Limb (tissue), 2 donors: ENCODE measurements at regions not wholly inside any gene's neighbourhood (a gene's known extent, or its start where the extent isn't known, plus 50 kb on each side); places are given as distances from the start of the nearest gene placed in this dataset.
A peak's percentile ranks its signal among the peaks of the same experiment; 100 is the strongest.
"Not testable (repeated sequence)": the region's sequence is repeated elsewhere in the genome, so short reads cannot be mapped to it uniquely, and the experiment has no call there.

Source experiments
- DNase-seq, 2 donors: peaks; one replicate each; pipeline ENCODE4 v3.0.0-alpha.2; 2016; ENCODE audit errors: extremely low spot score in 2 of 2

- DNase-seq, result peak; percentile 32 to 60
Observed at GRCh38 chr3:20511863-20512505, 326.0 kb upstream of the SGO1 start.

DNA sequence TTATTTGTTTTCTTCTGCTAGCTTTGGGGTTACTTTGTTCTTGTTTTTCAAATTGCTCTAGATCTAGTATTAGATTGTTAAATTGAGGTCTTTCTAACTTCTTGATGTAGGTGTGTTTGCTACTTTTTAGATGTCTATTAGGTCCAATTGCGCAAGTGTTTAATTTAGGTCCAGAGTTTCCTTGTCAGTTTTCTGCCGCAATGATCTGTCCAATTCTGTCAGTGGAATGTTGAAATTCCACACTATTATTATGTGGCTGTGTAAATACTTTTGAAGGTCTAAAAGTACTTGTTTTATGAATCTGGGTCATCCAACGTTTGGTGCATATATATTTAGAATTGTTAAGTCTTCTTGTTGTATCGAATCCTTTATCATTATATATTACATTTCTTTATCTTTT, 324.4 kb upstream of the SGO1 start:
- no peak for DNase-seq

- no peak for DNase-seq
Observed at GRCh38 chr3:20503394-20504082, 317.5 kb upstream of the SGO1 start.

GRCh38 chr3:20490996-20491395, 305.0 kb upstream of the SGO1 start:
- DNase-seq, result no peak

DNA sequence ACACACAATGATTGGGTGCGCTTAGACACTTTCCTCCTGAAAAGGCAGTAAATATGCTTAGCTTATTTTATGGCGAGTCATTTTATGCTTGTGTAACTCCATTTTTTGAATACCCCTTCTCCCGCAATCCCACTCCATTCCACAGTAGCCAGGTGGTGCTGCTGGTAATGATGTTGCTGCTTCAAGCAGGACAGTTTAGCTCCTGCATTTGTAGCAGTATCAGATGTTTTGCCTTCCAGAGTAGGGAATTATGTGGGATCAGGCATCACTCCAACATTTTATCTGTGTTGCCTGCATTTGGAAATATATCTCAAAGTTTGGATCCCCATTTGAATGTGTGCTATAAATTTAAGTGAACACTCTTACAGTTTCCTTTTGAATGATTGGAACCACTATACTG, 302.1 kb upstream of the SGO1 start:
- DNase-seq, result no peak

GRCh38 chr3:20484126-20484525, 298.1 kb upstream of the SGO1 start:
- DNase-seq, result no peak

DNA sequence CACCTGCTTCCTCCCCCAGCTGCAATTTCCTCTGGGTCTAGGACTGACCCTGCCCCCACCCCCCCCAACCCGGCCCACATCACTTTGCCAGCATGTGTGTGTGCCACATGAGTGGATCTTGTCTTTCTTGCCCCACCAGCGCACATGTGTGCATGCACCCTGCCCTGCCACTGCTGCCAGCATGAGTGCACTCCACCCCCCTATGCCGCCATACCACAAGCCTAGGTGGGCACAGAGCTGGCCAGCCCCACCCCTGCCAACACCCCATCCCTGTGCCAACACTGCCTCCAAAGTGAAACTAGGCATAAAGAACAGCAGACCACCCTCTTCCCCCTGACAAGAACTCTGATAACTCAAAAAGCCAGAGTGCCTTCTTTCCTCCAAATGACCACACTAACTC, 296.3 kb upstream of the SGO1 start:
- no peak for DNase-seq

DNA sequence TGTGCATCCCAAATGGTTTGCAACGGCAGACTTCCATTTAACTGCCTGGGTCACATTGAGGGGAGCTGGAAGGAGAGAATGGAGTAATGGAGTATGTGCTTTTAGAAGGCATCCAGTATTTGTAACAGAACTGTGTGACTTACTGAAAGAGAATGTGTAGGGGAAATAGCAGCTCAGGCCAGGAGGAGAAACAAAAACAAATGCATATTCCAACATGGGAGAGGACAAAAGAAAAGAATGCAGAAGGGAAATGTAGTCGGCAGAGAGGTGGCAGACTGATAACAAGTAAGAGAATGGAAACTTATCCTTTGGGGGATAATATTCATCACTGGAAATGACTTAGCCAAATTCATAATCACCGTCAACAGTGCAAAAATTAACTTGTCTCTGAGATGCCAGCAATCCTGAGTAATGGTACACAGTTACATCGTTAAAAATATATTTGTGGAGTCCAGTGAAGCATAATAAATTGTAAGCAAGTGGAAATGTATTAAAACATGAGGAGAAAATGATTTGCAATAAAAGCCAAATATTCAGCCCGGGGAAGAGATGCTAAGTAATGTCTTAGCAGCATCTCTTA, 294.9 kb upstream of the SGO1 start:
- no peak for DNase-seq

DNA sequence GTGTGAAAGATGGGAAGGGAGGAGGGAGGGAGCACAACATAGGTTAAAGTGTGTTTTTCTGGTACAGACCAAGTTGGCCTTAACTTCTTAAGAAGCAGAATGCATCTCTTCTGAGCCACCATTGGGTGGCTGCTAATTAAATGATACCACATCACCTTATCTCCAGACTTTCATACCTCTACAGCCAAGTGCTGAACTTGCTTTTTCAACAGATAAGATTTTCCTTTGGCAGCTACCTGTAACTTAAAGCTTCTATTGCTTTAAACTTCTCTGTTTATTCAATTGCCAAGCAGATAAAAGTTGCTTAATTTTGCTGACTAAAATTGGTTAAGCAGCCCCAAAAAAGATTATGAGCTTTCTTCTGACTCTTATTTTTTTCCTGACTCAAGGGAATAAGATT, 292.4 kb upstream of the SGO1 start:
- no peak for DNase-seq

GRCh38 chr3:20464237-20464636, 278.2 kb upstream of the SGO1 start:
- not testable (repeated sequence) for DNase-seq

- no peak for DNase-seq
Observed at GRCh38 chr3:20462723-20463122, 276.7 kb upstream of the SGO1 start.

DNA sequence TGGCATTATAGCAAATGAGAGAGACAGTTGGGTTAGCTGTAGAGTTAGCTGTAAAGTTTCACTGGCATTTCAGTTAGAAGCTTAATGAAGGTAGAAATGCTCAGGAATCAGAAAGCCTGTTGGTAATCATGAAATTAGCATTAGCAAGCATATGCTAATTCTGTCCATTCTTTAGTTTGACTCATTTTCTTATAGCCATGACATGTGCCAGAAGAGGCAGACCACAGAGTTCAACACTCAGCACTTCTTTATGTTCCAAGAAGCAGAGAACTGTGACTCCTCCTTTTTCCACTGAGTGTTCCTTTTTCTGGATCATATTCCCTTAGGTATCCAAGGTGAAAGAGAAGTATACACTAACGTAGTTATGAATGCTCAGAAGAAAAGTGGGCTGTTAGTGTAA, 276.2 kb upstream of the SGO1 start:
- DNase-seq, result no peak

DNA sequence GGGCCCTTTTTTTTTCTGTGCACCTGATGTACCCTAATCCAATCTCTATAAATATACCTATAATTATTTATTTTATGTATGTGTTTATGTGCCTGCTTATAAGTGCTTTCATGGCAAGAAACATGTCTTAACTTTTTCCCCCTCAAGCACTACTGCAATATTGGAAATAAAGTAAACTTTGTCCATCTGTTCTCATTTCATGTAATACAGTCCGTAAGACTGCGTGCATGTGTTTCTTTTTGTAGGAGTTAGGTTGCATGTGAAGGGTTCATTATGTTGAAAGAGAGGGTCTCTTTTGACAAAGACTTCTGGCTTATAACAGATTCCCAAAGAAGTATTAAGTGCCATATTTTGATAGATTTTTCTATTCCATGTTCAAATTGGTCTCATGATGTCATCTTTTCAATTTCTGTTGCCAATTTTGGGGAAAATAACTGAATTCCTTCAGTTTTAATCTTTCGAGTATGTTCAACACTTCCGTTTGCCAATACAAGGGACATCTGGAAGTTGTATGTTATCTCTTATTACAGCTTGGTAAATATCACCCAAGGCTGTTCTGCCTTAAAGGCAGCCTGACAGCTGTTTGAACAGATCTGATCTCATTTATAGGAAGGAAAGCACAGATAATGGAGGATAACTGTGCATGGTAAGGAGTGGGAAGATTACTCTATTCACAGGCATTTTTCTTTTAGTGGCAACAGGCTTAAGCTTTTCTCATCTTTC, 273.1 kb upstream of the SGO1 start:
- DNase-seq, result peak in 1 of 2 donors; percentile 57

DNA sequence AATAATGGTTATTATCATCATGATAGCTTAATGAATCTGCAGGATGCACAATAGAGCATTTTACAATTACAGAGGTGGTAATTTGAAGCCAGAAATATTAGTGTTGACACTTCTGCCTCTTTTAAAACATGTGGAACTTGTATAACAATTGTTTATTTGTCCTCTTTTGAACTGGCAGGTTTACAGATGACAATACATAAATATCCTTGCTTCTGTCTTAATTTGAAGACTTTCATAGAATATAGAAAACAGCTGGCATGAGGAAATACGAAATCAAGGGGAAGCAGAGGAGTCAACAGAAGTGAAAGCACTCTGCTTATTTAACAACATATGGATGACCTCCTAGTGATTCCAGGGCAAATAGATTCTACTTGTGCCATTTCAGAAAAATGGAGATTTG, 270.5 kb upstream of the SGO1 start:
- DNase-seq, result no peak

DNA sequence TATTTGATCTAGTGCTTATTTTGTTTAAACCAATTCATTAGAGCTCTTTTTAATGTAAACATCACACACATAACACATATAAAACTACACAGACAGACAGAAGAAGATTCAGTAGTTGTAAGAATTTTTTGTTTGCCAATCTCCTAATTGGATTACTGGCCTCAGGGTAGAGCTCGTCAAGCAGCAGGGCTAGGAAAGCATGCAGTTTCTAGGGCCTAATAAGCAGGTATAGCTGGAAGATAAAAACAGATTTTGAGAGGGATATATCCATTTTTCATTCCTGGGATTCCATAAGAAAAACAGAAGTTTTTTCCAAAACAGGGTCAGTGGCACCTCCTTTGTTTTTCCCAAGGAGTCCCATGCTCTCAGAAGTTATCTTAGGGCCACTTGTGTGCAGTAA, 265.2 kb upstream of the SGO1 start:
- DNase-seq, result no peak

DNA sequence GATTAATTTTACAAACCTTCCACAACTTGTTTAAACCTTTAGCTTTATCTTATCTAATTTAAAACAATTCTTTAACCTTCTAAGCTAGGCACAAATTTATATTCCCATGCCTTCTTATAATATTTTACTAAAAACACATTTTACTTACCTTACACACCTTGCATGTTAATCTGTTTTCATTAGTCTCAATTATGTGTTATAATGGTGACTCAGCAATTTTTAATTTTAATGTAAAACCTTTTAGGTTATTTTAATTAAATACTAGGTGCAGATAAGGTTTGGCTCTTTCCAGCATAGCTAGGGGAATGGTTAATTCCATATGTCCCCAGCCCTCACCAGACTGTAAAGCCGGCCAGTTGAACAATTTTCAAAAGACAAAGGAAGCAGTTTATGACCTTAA, 264.6 kb upstream of the SGO1 start:
- no peak for DNase-seq

DNA sequence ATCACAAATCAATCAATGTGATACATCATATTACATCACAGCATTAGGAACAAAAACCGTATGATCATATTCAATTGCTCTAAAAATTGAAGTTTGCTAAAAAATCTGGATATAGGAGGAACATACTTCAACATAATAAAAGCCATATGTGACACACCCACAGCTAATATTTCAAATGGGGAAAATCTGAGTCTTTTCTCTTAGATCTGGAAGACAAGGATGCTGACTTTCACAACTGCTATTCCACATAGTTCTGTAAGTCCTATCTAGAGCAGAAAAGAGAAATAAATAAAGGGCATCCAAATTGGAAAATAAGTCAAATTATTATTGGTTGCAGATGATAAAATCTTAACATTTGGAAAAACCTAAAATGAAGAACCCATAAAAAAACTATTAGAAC, 256.8 kb upstream of the SGO1 start:
- DNase-seq, result no peak

DNA sequence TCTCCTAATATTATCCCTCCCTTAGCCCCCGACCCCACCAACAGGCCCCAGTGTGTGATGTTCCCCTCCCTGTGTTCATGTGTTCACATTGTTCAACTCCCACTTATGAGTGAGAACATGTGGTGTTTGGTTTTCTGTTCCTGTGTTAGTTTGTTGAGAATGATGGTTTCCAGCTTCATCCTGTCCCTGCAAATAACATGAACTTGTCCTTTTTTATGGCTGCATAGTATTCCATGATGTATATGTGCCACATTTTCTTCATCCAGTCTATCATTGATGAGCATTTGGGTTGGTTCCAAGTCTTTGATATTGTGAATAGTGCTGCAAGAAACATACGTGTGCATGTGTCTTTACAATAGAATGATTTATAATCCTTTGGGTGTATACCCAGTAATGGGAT, 241.3 kb upstream of the SGO1 start:
- not testable (repeated sequence) for DNase-seq

GRCh38 chr3:20425138-20425537, 239.1 kb upstream of the SGO1 start:
- DNase-seq, result no peak

DNA sequence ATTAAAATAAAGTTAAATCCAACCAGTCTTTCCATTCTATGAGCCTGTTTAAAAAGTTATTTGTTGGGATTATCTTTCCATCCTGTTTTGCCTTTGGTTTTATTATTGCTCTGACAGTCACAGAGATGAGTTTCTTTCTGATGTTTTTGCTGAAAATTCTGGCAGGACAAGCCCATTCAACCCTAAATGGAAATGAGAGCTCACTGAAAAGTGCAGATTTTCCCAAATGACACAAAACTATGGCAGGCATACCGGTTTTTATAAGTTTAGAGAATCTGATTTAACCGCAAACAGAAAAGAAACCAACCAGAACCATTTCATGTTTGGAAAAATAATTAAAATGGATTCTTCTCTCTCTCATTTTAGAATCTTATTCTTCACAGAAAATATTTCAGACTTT, 238.1 kb upstream of the SGO1 start:
- DNase-seq, result no peak

- DNase-seq, result no peak
Observed at GRCh38 chr3:20422391-20422790, 236.4 kb upstream of the SGO1 start.

DNA sequence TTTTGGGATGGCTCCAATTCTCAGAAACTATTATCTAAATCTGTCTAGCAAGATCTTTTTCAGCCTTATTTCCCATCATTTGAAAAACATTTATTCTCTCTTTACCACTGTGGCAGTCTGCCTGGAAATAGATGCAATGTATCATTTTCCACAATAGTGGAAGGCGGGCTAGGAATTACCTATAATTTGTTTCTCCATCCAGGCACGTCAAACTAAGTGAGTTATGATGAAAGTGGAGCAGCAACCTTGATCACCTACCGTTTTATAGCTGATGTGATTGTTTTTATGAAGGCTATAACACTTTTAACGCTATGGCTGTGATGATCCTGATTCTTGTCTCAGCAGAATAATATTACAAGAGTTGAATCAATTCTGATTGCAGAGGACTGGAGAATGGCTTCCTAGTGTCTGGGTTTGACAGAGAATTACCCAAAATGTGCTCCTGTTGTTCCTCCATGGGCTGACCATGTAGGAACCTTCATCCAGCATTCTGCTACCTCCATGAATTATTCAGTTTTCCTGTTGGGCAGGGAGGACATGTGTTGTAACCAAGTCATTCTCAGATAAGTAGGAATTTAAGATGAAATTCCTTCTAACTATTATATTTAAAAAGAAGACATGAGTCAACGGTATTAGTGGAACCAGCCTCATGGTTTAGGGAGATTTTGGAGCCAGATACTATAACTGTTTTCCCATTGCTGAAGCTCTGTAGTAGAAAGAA, 231.5 kb upstream of the SGO1 start:
- no peak for DNase-seq
